ENCODE measurements at regions not wholly inside any gene's neighbourhood (a gene's known extent, or its start where the extent isn't known, plus 50 kb on each side); places are given as distances from the start of the nearest gene placed in this dataset.

- Histone ChIP-seq H3K27me3 (replicated peaks in 1 of 4; ENCODE audit: control extremely low read depth in 1 of 4, control insufficient read depth in 3 of 4, insufficient read depth in 4 of 4, low read length in 3 of 4) (no peaks in the 10 kb centered on the region), H3K9me3 (ENCODE audit: control extremely low read depth in 1 of 3, control insufficient read depth in 2 of 3, insufficient read depth in 1 of 3, low read length in 2 of 3) (peaks cover 0 to 2% (median 0%) of the 10 kb centered on the region in 3 donors), H3K9ac (ENCODE audit: low read length) (no peak overlapping the region), H2AFZ (ENCODE audit: insufficient read depth, low read depth, low read length, poor library complexity, severe bottlenecking) (no peak overlapping the region), H3K36me3 (replicated peaks in 1 of 2; ENCODE audit: control extremely low read depth in 1 of 2, control insufficient read depth in 1 of 2, extremely low read depth in 1 of 2, insufficient read depth in 2 of 2, low read length in 1 of 2) (no peaks in the 10 kb centered on the region), H3K4me3 (ENCODE audit: control extremely low read depth in 1 of 5, extremely low read depth in 1 of 5, insufficient read depth in 1 of 5, low read depth in 2 of 5, low read length in 4 of 5) (no peak overlapping the region), H3K27ac (ENCODE audit: low read length in 2 of 2) (no peak overlapping the region), H3K4me2 (replicated peaks; ENCODE audit: low read depth, low read length, poor library complexity, severe bottlenecking) (no peak overlapping the region), H3K4me1 (ENCODE audit: control insufficient read depth in 2 of 2, insufficient read depth in 2 of 2, low read length in 2 of 2) (peaks cover 0 to 6% of the 10 kb centered on the region in 2 donors), H3K79me2 (ENCODE audit: control insufficient read depth, insufficient read depth, low read length) (no peaks in the 10 kb centered on the region), H4K20me1 (ENCODE audit: control insufficient read depth, insufficient read depth, low read length, poor library complexity, severe bottlenecking) (no peaks in the 10 kb centered on the region)
- no peak for DNase-seq
- no peaks in the 10 kb centered on the region for H3K27me3 Mint-ChIP-seq
- ChIA-PET CTCF (interaction anchor here (0.7 kb wide), 1 partner anchor 122 kb away, joined by 3 read pairs; no protein-coding TSS in a partner anchor), POLR2A (no interaction called here)
- no CpG with 5 or more reads among the region's 3 CpGs for WGBS (ENCODE audit: insufficient coverage)
- intact Hi-C loops (cut with micrococcal nuclease): no loop called here
- no peak for TF ChIP-seq CTCF (IDR thresholded peaks at IDR 0.05)
- TF ChIP-seq EZH2 (IDR thresholded peaks at IDR 0.05; ENCODE audit: borderline replicate concordance, insufficient read depth, low read depth, low read length, poor library complexity, severe bottlenecking): no peak
- no peak for ATAC-seq (ENCODE audit: low read depth)
- H3K4me3 Mint-ChIP-seq: no peak overlapping the region
- no peaks in the 10 kb centered on the region for H3K9me3 Mint-ChIP-seq (ENCODE audit: insufficient read depth)
- H3K4me1 Mint-ChIP-seq: peaks cover 9% of the 10 kb centered on the region
- no peak overlapping the region for H3K27ac Mint-ChIP-seq
Measured at GRCh38 chr10:88163572-88163971, 300.1 kb downstream of the PTEN start.

GRCh38 chr10:88164471-88164870 lies 301.0 kb downstream of the PTEN start:
- Histone ChIP-seq H3K4me1 (ENCODE audit: control insufficient read depth in 2 of 2, insufficient read depth in 2 of 2, low read length in 2 of 2) (peaks cover 0 to 6% of the 10 kb centered on the region in 2 donors), H2AFZ (ENCODE audit: insufficient read depth, low read depth, low read length, poor library complexity, severe bottlenecking) (no peak overlapping the region), H3K9ac (ENCODE audit: low read length) (no peak overlapping the region), H3K4me2 (replicated peaks; ENCODE audit: low read depth, low read length, poor library complexity, severe bottlenecking) (no peak overlapping the region), H3K4me3 (ENCODE audit: control extremely low read depth in 1 of 5, extremely low read depth in 1 of 5, insufficient read depth in 1 of 5, low read depth in 2 of 5, low read length in 4 of 5) (no peak overlapping the region), H3K27ac (ENCODE audit: low read length in 2 of 2) (no peak overlapping the region), H4K20me1 (ENCODE audit: control insufficient read depth, insufficient read depth, low read length, poor library complexity, severe bottlenecking) (no peaks in the 10 kb centered on the region), H3K9me3 (ENCODE audit: control extremely low read depth in 1 of 3, control insufficient read depth in 2 of 3, insufficient read depth in 1 of 3, low read length in 2 of 3) (peaks cover 0 to 4% (median 0%) of the 10 kb centered on the region in 3 donors), H3K36me3 (replicated peaks in 1 of 2; ENCODE audit: control extremely low read depth in 1 of 2, control insufficient read depth in 1 of 2, extremely low read depth in 1 of 2, insufficient read depth in 2 of 2, low read length in 1 of 2) (no peaks in the 10 kb centered on the region), H3K79me2 (ENCODE audit: control insufficient read depth, insufficient read depth, low read length) (no peaks in the 10 kb centered on the region), H3K27me3 (replicated peaks in 1 of 4; ENCODE audit: control extremely low read depth in 1 of 4, control insufficient read depth in 3 of 4, insufficient read depth in 4 of 4, low read length in 3 of 4) (no peaks in the 10 kb centered on the region)
- intact Hi-C loops (cut with micrococcal nuclease): no loop called here
- ChIA-PET POLR2A (no interaction called here), CTCF (no interaction called here)
- Mint-ChIP-seq H3K27me3 (no peaks in the 10 kb centered on the region), H3K27ac (no peak overlapping the region), H3K9me3 (ENCODE audit: insufficient read depth) (no peaks in the 10 kb centered on the region), H3K4me1 (peaks cover 9% of the 10 kb centered on the region), H3K4me3 (no peak overlapping the region)
- TF ChIP-seq EZH2 (IDR thresholded peaks at IDR 0.05; ENCODE audit: borderline replicate concordance, insufficient read depth, low read depth, low read length, poor library complexity, severe bottlenecking) (no peak), CTCF (IDR thresholded peaks at IDR 0.05) (no peak)
- DNase-seq (no peak), ATAC-seq (ENCODE audit: low read depth) (no peak)
- 100% methylated on average over 1 of the region's 1 CpG for WGBS (ENCODE audit: insufficient coverage)

All from B cell (primary cell).